Neural cell (in vitro differentiated cells): ENCODE measurements at regions not wholly inside any gene's neighbourhood (a gene's known extent, or its start where the extent isn't known, plus 50 kb on each side); places are given as distances from the start of the nearest gene placed in this dataset.
A peak's percentile ranks its signal among the peaks of the same experiment; 100 is the strongest.
"Not testable (repeated sequence)": the region's sequence is repeated elsewhere in the genome, so short reads cannot be mapped to it uniquely, and the experiment has no call there.

Experiments used
- H2AFZ ChIP-seq: fragments of 200-600, 300-800 bp; sonication (generic), shearing (Covaris generic); 2 replicates; pipeline ENCODE4 v1.6.0; 2014; ENCODE audit warnings: low read depth, mild to moderate bottlenecking, antibody characterized with exemption, low read length, moderate library complexity
- H3F3A ChIP-seq: fragments of 200-600 bp; shearing (Covaris generic); 2 replicates; pipeline ENCODE4 v1.6.1; 2016; ENCODE audit warnings: mild to moderate bottlenecking, moderate library complexity, mixed read lengths, antibody characterized with exemption, low read length; ENCODE audit not compliant: insufficient read depth, poor library complexity, severe bottlenecking
- H3K27ac ChIP-seq: fragments of 200-600, 300-800 bp; sonication (generic), shearing (Covaris generic); 2 replicates; pipeline ENCODE4 v1.5.1; 2014; ENCODE audit warnings: mild to moderate bottlenecking, low read length, moderate library complexity
- H3K27me3 ChIP-seq: fragments of 300-800, 200-600 bp; sonication (generic), shearing (Covaris generic); 2 replicates; pipeline ENCODE4 v1.6.0; 2014; ENCODE audit warnings: mild to moderate bottlenecking, low read depth, low read length, moderate library complexity; ENCODE audit not compliant: insufficient read depth
- H3K36me3 ChIP-seq: fragments of 300-800, 200-600 bp; sonication (generic), shearing (Covaris generic); 2 replicates; pipeline ENCODE4 v1.5.1; 2014; ENCODE audit warnings: mild to moderate bottlenecking, antibody characterized with exemption, low read length, moderate library complexity; ENCODE audit not compliant: insufficient read depth
- H3K4me2 ChIP-seq: fragments of 300-800, 200-600 bp; sonication (generic), shearing (Covaris generic); 2 replicates; pipeline ENCODE4 v1.6.0; 2014; ENCODE audit warnings: mild to moderate bottlenecking, low read length
- H3K4me3 ChIP-seq: fragments of 300-800, 200-600 bp; sonication (generic), shearing (Covaris generic); 2 replicates; pipeline ENCODE4 v1.5.1; 2014; ENCODE audit warnings: mild to moderate bottlenecking, low read length, moderate library complexity
- H3K79me2 ChIP-seq: fragments of 200-600 bp; shearing (Covaris generic); replicated peaks from 2 replicates; pipeline ENCODE4 v1.6.0; 2014; ENCODE audit warnings: mild to moderate bottlenecking, low read length, moderate library complexity; ENCODE audit not compliant: insufficient read depth
- H3K9ac ChIP-seq: fragments of 300-800, 200-600 bp; sonication (generic), shearing (Covaris generic); 2 replicates; pipeline ENCODE4 v1.6.1; 2016; ENCODE audit warnings: mild to moderate bottlenecking, low read length, mixed read lengths
- H3K9me2 ChIP-seq: fragments of 200-600 bp; shearing (Covaris generic); 2 replicates; pipeline ENCODE4 v1.6.1; 2016; ENCODE audit warnings: mild to moderate bottlenecking, low read length, mixed read lengths; ENCODE audit not compliant: insufficient read depth
- H3K9me3 ChIP-seq: fragments of 200-600, 300-800 bp; sonication (generic), shearing (Covaris generic); 2 replicates; pipeline ENCODE4 v1.6.1; 2016; ENCODE audit warnings: mild to moderate bottlenecking, mixed run types, low read length, moderate library complexity, mixed read lengths
- H4K20me1 ChIP-seq: fragments of 200-600 bp; shearing (Covaris generic); 2 replicates; pipeline ENCODE4 v1.6.1; 2016; ENCODE audit warnings: mild to moderate bottlenecking, mixed run types; ENCODE audit not compliant: insufficient read depth
- EP300 ChIP-seq: fragments of 450-650 bp; conservative IDR thresholded peaks from 2 replicates; pipeline ENCODE4 v1.6.1; 2014; ENCODE audit warnings: antibody characterized with exemption, mild to moderate bottlenecking, moderate library complexity; ENCODE audit not compliant: poor library complexity, severe bottlenecking
- EZH2 ChIP-seq: fragments of 200-600, 300-800 bp; shearing (Covaris generic), sonication (generic); IDR thresholded peaks from 2 replicates; pipeline ENCODE4 v1.6.1; 2014; ENCODE audit warnings: antibody characterized with exemption, low read length, borderline replicate concordance, mild to moderate bottlenecking; ENCODE audit not compliant: insufficient read depth, poor library complexity, severe bottlenecking
- MXI1 ChIP-seq: fragments of 450-650 bp; conservative IDR thresholded peaks from 2 replicates; pipeline ENCODE4 v1.6.1; 2014; ENCODE audit warnings: antibody characterized with exemption, mild to moderate bottlenecking; ENCODE audit not compliant: poor library complexity, severe bottlenecking
- POLR2AphosphoS5 ChIP-seq: IDR thresholded peaks from 2 replicates; pipeline ENCODE4 v1.6.1; 2012
- RAD21 ChIP-seq: fragments of 450-650 bp; conservative IDR thresholded peaks from 2 replicates; pipeline ENCODE4 v1.6.1; 2014; ENCODE audit warnings: antibody characterized with exemption, mild to moderate bottlenecking, moderate library complexity
- SMC3 ChIP-seq: fragments of 450-650 bp; conservative IDR thresholded peaks from 2 replicates; pipeline ENCODE4 v1.6.1; 2014; ENCODE audit warnings: antibody characterized with exemption, mild to moderate bottlenecking, moderate library complexity; ENCODE audit not compliant: poor library complexity
- TAF1 ChIP-seq: IDR thresholded peaks from 2 replicates; pipeline ENCODE4 v1.6.1; 2012; ENCODE audit warnings: low read depth
- TF ChIP-seq, protein P1 (sequence below): IDR thresholded peaks from 2 replicates; pipeline ENCODE4 v1.6.1; 2012; ENCODE audit warnings: borderline replicate concordance
- TF ChIP-seq, protein P2 (sequence below): fragments of 450-650 bp; IDR thresholded peaks from 2 replicates; pipeline ENCODE4 v1.5.1; 2014; ENCODE audit warnings: antibody characterized with exemption, mild to moderate bottlenecking, moderate library complexity; ENCODE audit not compliant: poor library complexity, severe bottlenecking

DNA sequence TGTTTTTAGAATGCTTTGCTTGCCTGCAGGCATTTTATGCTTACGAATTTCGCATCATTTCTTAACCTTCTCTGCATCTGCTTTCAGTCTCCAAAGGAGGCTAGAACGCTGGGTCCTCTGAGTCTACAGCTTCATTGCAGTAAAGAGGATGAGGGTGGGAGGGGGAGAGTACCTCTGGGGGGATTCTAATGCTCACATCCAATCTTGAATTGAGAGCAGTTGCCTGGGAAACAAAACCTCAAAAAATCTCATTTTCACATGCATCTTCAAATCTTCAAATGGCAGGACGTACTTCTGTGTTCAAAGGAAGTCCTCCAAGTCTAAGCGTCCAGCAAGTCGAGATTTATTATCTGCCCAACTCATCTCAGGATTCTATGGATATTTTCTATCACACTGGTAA is 100.7 kb upstream of the PRKCQ start:
- TF ChIP-seq TAF1 (no peak), SMC3 (no peak), POLR2AphosphoS5 (no peak), MXI1 (no peak)
- TF ChIP-seq, protein P1, sequence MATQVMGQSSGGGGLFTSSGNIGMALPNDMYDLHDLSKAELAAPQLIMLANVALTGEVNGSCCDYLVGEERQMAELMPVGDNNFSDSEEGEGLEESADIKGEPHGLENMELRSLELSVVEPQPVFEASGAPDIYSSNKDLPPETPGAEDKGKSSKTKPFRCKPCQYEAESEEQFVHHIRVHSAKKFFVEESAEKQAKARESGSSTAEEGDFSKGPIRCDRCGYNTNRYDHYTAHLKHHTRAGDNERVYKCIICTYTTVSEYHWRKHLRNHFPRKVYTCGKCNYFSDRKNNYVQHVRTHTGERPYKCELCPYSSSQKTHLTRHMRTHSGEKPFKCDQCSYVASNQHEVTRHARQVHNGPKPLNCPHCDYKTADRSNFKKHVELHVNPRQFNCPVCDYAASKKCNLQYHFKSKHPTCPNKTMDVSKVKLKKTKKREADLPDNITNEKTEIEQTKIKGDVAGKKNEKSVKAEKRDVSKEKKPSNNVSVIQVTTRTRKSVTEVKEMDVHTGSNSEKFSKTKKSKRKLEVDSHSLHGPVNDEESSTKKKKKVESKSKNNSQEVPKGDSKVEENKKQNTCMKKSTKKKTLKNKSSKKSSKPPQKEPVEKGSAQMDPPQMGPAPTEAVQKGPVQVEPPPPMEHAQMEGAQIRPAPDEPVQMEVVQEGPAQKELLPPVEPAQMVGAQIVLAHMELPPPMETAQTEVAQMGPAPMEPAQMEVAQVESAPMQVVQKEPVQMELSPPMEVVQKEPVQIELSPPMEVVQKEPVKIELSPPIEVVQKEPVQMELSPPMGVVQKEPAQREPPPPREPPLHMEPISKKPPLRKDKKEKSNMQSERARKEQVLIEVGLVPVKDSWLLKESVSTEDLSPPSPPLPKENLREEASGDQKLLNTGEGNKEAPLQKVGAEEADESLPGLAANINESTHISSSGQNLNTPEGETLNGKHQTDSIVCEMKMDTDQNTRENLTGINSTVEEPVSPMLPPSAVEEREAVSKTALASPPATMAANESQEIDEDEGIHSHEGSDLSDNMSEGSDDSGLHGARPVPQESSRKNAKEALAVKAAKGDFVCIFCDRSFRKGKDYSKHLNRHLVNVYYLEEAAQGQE, result no peak
- Histone ChIP-seq H3K27me3 (no peaks in the 10 kb centered on the region), H3F3A (no peaks in the 10 kb centered on the region), H3K79me2 (no peaks in the 10 kb centered on the region), H3K9ac (no peak overlapping the region), H3K9me2 (no peaks in the 10 kb centered on the region), H4K20me1 (no peaks in the 10 kb centered on the region), H3K4me2 (no peak overlapping the region), H3K27ac (no peak overlapping the region), H3K9me3 (no peaks in the 10 kb centered on the region), H3K4me3 (no peak overlapping the region), H2AFZ (no peak overlapping the region), H3K36me3 (no peaks in the 10 kb centered on the region)

DNA sequence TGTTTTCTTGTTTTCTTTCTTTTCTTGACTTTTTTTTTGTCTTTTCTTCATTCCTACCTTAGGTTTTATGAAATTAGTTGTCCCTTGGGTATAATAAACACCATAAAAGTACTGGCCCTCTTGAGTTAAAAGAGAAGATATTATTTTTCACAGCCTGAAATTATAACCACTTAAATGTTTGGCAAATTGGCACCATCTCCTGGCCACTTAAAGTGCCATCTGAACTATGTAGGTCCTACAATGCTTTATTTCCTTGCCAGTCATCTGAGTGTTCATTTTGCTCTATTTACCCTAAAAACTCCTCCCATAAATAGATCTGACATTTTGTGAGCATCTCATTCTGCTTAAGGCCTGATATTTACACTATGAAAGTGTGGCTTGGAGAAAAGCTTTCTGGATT is 98.9 kb upstream of the PRKCQ start:
- no peaks in the 10 kb centered on the region for H3K79me2 ChIP-seq
- H3K9me2 ChIP-seq, result no peaks in the 10 kb centered on the region
- no peaks in the 10 kb centered on the region for H4K20me1 ChIP-seq
- no peaks in the 10 kb centered on the region for H3K36me3 ChIP-seq
- H3K27ac ChIP-seq, result no peak overlapping the region
- H2AFZ ChIP-seq, result no peak overlapping the region
- H3K4me3 ChIP-seq, result no peak overlapping the region
- H3K4me2 ChIP-seq, result no peak overlapping the region
- no peaks in the 10 kb centered on the region for H3K9me3 ChIP-seq
- TF ChIP-seq POLR2AphosphoS5, result no peak
- TF ChIP-seq EP300, result no peak
- TF ChIP-seq, protein P1, result no peak
- H3K9ac ChIP-seq, result no peak overlapping the region
- no peaks in the 10 kb centered on the region for H3K27me3 ChIP-seq
- H3F3A ChIP-seq, result no peaks in the 10 kb centered on the region

DNA sequence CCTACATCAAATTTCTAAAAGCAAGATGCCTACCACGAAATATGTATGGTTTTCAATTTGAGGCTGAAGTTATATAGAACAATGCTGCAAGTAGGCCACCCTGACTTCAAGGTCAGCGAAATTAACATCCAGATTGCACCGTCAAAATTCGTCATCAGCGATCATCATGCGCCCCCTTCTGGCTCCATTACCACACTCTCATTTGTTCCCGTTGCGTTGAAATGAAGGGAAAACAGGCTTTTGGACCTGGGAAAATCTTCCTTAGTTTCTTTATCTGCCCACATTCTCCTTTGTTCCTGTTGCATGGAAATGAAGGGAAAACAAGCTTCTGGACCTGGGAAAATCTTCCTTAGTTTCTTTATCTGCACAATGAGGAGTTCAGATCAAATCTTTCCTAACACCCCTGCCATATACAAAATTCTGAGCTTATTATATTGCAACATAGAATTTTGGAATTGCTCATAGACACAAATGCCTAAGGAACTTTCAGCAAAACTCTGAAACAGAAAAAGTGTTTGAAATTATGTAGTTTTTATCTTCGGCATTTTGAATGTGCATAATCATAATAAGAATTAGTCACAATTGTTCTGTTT is 98.2 kb upstream of the PRKCQ start:
- no peak overlapping the region for H2AFZ ChIP-seq
- H3K27me3 ChIP-seq, result no peaks in the 10 kb centered on the region
- H3K9me3 ChIP-seq, result no peaks in the 10 kb centered on the region
- no peaks in the 10 kb centered on the region for H4K20me1 ChIP-seq
- TF ChIP-seq EZH2 (no peak), SMC3 (peak; percentile 41), TAF1 (no peak), RAD21 (peak; percentile 44)
- TF ChIP-seq, protein P2, sequence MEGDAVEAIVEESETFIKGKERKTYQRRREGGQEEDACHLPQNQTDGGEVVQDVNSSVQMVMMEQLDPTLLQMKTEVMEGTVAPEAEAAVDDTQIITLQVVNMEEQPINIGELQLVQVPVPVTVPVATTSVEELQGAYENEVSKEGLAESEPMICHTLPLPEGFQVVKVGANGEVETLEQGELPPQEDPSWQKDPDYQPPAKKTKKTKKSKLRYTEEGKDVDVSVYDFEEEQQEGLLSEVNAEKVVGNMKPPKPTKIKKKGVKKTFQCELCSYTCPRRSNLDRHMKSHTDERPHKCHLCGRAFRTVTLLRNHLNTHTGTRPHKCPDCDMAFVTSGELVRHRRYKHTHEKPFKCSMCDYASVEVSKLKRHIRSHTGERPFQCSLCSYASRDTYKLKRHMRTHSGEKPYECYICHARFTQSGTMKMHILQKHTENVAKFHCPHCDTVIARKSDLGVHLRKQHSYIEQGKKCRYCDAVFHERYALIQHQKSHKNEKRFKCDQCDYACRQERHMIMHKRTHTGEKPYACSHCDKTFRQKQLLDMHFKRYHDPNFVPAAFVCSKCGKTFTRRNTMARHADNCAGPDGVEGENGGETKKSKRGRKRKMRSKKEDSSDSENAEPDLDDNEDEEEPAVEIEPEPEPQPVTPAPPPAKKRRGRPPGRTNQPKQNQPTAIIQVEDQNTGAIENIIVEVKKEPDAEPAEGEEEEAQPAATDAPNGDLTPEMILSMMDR, result peak; percentile 57
- no peak overlapping the region for H3K27ac ChIP-seq
- no peaks in the 10 kb centered on the region for H3K9me2 ChIP-seq
- no peaks in the 10 kb centered on the region for H3K36me3 ChIP-seq
- H3K9ac ChIP-seq, result no peak overlapping the region
- H3K79me2 ChIP-seq, result no peaks in the 10 kb centered on the region
- no peak overlapping the region for H3K4me3 ChIP-seq
- no peaks in the 10 kb centered on the region for H3F3A ChIP-seq
- no peak overlapping the region for H3K4me2 ChIP-seq

DNA sequence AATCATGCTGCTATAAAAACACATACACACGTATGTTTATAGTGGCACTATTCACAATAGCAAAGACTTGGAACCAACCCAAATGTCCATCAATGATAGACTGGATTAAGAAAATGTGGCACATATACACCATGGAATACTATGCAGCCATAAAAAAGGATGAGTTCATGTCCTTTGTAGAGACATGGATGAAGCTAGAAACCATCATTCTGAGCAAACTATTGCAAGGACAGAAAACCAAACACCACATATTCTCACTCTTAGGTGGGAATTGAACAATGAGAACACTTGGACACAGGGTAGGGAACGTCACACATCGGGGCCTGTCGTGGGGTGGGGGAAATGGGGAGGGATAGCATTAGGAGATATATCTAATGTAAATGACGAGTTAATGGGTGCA is 97.1 kb upstream of the PRKCQ start:
- not testable (repeated sequence) for H3F3A ChIP-seq, H3K9me3 ChIP-seq

More for the DNA sequence above, 97.1 kb upstream of the PRKCQ start:
- not testable (repeated sequence) for H3K9me2 ChIP-seq, H3K79me2 ChIP-seq, H3K4me3 ChIP-seq, H3K27me3 ChIP-seq, H4K20me1 ChIP-seq, H2AFZ ChIP-seq, H3K4me2 ChIP-seq, H3K36me3 ChIP-seq, H3K27ac ChIP-seq, H3K9ac ChIP-seq
